GM18858 (cell line): ENCODE measurements at regions not wholly inside any gene's neighbourhood (a gene's known extent, or its start where the extent isn't known, plus 50 kb on each side); places are given as distances from the start of the nearest gene placed in this dataset.

Source experiments
- ATAC-seq: cut with Tn5 transposase; IDR thresholded peaks from one replicate; pipeline ENCODE4 v1.9.1; 2021; ENCODE audit not compliant: unreplicated experiment

GRCh38 chr2:8198766-8199382, 483.0 kb upstream of the ID2 start:
- ATAC-seq = no peak

- ATAC-seq = peak; percentile 83
These were observed 479.7 kb upstream of the ID2 start for GRCh38 chr2:8202132-8202531.

GRCh38 chr2:8203364-8203763, 478.5 kb upstream of the ID2 start:
- ATAC-seq = no peak

- no peak for ATAC-seq
These were observed 477.1 kb upstream of the ID2 start for GRCh38 chr2:8204711-8205110.

GRCh38 chr2:8209494-8209893, 472.4 kb upstream of the ID2 start:
- no peak for ATAC-seq

- ATAC-seq = no peak
These were observed 470.5 kb upstream of the ID2 start for GRCh38 chr2:8211384-8211783.

GRCh38 chr2:8212239-8212638, 469.6 kb upstream of the ID2 start:
- no peak for ATAC-seq

GRCh38 chr2:8214036-8214615, 467.7 kb upstream of the ID2 start:
- no peak for ATAC-seq

- ATAC-seq = peak; percentile 62
These were observed 466.5 kb upstream of the ID2 start for GRCh38 chr2:8215159-8215863.

- ATAC-seq = no peak
These were observed 465.9 kb upstream of the ID2 start for GRCh38 chr2:8215982-8216381.

- ATAC-seq = no peak
These were observed 465.5 kb upstream of the ID2 start for GRCh38 chr2:8216397-8216796.

GRCh38 chr2:8217468-8218030, 464.3 kb upstream of the ID2 start:
- ATAC-seq = no peak

- ATAC-seq = no peak
These were observed 462.8 kb upstream of the ID2 start for GRCh38 chr2:8219096-8219495.

- ATAC-seq = no peak
These were observed 462.1 kb upstream of the ID2 start for GRCh38 chr2:8219631-8220355.

GRCh38 chr2:8222979-8223694, 458.7 kb upstream of the ID2 start:
- no peak for ATAC-seq

GRCh38 chr2:8223695-8224346, 458.0 kb upstream of the ID2 start:
- ATAC-seq = no peak

GRCh38 chr2:8224347-8225190, 457.3 kb upstream of the ID2 start:
- ATAC-seq = no peak

GRCh38 chr2:8225266-8225665, 456.6 kb upstream of the ID2 start:
- no peak for ATAC-seq

GRCh38 chr2:8225798-8226197, 456.1 kb upstream of the ID2 start:
- ATAC-seq = no peak
